Type B pancreatic cell (in vitro differentiated cells): ENCODE measurements at regions not wholly inside any gene's neighbourhood (a gene's known extent, or its start where the extent isn't known, plus 50 kb on each side); places are given as distances from the start of the nearest gene placed in this dataset.

Experiments
- DNase-seq: peaks from one replicate; pipeline ENCODE4 v3.0.0; 2021; ENCODE audit warnings: mixed read lengths; ENCODE audit not compliant: unreplicated experiment; ENCODE audit errors: extremely low spot score
- H3K27ac Mint-ChIP-seq: 2 replicates; pipeline ENCODE4 v1.8.0; 2021; ENCODE audit warnings: mild to moderate bottlenecking, mixed read lengths
- H3K27me3 Mint-ChIP-seq: 2 replicates; pipeline ENCODE4 v1.8.0; 2021; ENCODE audit warnings: mixed read lengths
- H3K36me3 Mint-ChIP-seq: 2 replicates; pipeline ENCODE4 v1.8.0; 2021; ENCODE audit warnings: mixed read lengths
- H3K4me1 Mint-ChIP-seq: one replicate; pipeline ENCODE4 v1.8.0; 2021; ENCODE audit warnings: mixed read lengths; ENCODE audit not compliant: unreplicated experiment
- H3K4me3 Mint-ChIP-seq: 2 replicates; pipeline ENCODE4 v1.8.0; 2021; ENCODE audit warnings: mild to moderate bottlenecking, mixed read lengths
- H3K9me3 Mint-ChIP-seq: 2 replicates; pipeline ENCODE4 v1.8.0; 2021; ENCODE audit warnings: mixed read lengths
- CTCF ChIP-seq: fragments of 200-600 bp; sonication (generic); conservative IDR thresholded peaks from 2 replicates; pipeline ENCODE4 v1.5.0; 2021; ENCODE audit warnings: antibody characterized with exemption, mild to moderate bottlenecking

- Mint-ChIP-seq H3K4me1 (no peaks in the 10 kb centered on the region), H3K9me3 (no peaks in the 10 kb centered on the region), H3K27me3 (no peaks in the 10 kb centered on the region), H3K4me3 (no peak overlapping the region), H3K27ac (no peak overlapping the region), H3K36me3 (no peaks in the 10 kb centered on the region)
- no peak for DNase-seq
- no peak for TF ChIP-seq CTCF
Observed at GRCh38 chr6:114467931-114468330, 125.1 kb upstream of the HS3ST5 start.

DNA sequence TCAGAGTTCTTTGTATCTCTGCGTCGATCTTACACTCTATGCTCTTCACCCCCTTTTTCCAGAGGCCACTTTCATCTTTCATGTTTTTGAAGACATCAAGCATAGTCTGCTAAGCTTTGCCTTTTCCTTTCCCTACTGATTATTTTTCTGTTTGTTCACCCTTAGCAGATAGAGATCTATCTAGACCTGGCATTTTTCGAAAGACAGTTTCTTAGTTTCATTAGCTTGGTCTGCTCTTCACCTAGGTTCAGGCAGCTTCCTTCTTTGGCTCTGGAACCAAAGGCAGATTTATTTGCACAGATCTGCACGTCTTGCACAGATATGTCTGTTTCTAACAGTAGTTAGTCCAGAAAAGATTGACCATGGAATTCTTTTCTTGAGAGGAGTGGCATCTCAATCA is 122.7 kb upstream of the HS3ST5 start:
- Mint-ChIP-seq H3K27me3 (no peaks in the 10 kb centered on the region), H3K4me3 (no peak overlapping the region), H3K36me3 (no peaks in the 10 kb centered on the region), H3K27ac (no peak overlapping the region), H3K4me1 (no peaks in the 10 kb centered on the region), H3K9me3 (no peaks in the 10 kb centered on the region)
- DNase-seq = no peak
- TF ChIP-seq CTCF = no peak

GRCh38 chr6:114453737-114454276 is 111.0 kb upstream of the HS3ST5 start:
- no peaks in the 10 kb centered on the region for H3K9me3 Mint-ChIP-seq
- H3K4me3 Mint-ChIP-seq = no peak overlapping the region
- H3K27me3 Mint-ChIP-seq = no peaks in the 10 kb centered on the region
- no peaks in the 10 kb centered on the region for H3K36me3 Mint-ChIP-seq
- H3K27ac Mint-ChIP-seq = no peak overlapping the region
- TF ChIP-seq CTCF = peak; percentile 45
- peaks cover 12% of the 10 kb centered on the region for H3K4me1 Mint-ChIP-seq
- no peak for DNase-seq

DNA sequence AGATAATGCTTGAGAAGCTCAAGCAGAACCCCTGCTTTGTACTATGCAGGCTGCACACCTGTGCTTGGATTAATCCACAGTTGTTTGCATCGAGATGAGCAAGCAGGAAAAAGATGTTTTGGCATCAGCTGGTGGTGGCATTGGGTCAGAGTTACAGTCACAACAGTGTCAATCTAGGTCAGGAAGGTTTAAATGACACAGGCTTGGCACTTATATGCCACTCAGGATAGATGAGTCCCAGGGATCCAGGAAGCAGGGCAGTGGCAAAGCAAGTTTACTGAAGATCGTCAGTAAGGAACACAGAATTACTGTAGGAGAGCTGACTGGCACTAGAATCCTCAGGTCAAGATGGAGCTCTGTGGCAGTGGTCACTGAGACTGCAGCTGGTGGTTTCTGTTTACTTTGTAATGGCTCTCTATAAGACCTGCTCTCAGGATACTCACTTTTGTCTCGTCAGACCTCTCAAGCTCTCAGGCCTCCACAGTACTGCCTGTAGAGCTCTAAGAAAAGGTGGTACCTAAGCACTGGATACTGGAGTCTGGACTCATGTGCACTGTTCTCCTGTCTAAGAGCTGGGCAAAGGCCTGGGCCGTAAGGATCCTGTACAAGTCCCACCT is 110.1 kb upstream of the HS3ST5 start:
- peaks cover 12% of the 10 kb centered on the region for H3K4me1 Mint-ChIP-seq
- no peak for DNase-seq
- H3K9me3 Mint-ChIP-seq = no peaks in the 10 kb centered on the region
- H3K36me3 Mint-ChIP-seq = no peaks in the 10 kb centered on the region
- TF ChIP-seq CTCF = no peak
- no peak overlapping the region for H3K4me3 Mint-ChIP-seq
- no peak overlapping the region for H3K27ac Mint-ChIP-seq
- no peaks in the 10 kb centered on the region for H3K27me3 Mint-ChIP-seq

- H3K9me3 Mint-ChIP-seq = no peaks in the 10 kb centered on the region
- H3K4me1 Mint-ChIP-seq = peaks cover 18% of the 10 kb centered on the region
- no peak for DNase-seq
- H3K4me3 Mint-ChIP-seq = no peak overlapping the region
- H3K36me3 Mint-ChIP-seq = no peaks in the 10 kb centered on the region
- no peaks in the 10 kb centered on the region for H3K27me3 Mint-ChIP-seq
- TF ChIP-seq CTCF = no peak
- H3K27ac Mint-ChIP-seq = no peak overlapping the region
Observed at GRCh38 chr6:114450631-114451030, 107.8 kb upstream of the HS3ST5 start.

DNA sequence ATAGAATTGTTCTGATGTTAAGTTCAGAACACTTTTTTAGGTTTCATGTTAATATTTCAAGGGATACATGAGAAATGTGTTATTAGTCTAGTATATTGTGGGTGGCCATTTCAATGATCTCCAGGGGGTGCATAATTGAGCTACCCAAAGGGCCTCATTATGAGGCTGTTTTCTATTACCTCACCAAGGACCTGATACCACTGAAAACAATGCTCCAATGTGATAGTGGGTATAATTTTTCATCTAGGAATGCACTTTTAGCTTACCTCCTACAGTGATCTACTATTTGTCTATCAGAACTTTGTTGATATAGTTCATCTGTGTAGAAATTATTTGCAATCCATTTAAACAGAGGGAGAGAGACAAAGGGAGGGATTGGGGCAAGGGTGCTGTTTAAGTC is 106.8 kb upstream of the HS3ST5 start:
- H3K27ac Mint-ChIP-seq = no peak overlapping the region

More for the DNA sequence above, 106.8 kb upstream of the HS3ST5 start:
- H3K27me3 Mint-ChIP-seq = no peaks in the 10 kb centered on the region
- DNase-seq = no peak
- H3K36me3 Mint-ChIP-seq = no peaks in the 10 kb centered on the region
- TF ChIP-seq CTCF = no peak
- no peaks in the 10 kb centered on the region for H3K9me3 Mint-ChIP-seq
- no peak overlapping the region for H3K4me3 Mint-ChIP-seq
- peaks cover 18% of the 10 kb centered on the region for H3K4me1 Mint-ChIP-seq
